H1 (cell line): ENCODE measurements at regions not wholly inside any gene's neighbourhood (a gene's known extent, or its start where the extent isn't known, plus 50 kb on each side); places are given as distances from the start of the nearest gene placed in this dataset.

Source experiments
- CTCF ChIA-PET: fragments of 300-600 bp; sonication (Branson Sonifier 250); formaldehyde crosslinking; loops from one replicate; lab custom pipeline; 2021; ENCODE audit not compliant: partially characterized antibody; lab: Charles Lee
- POLR2A ChIA-PET: fragments of 300-600 bp; sonication (Branson Sonifier 250); formaldehyde crosslinking; loops from one replicate; lab custom pipeline; 2021; ENCODE audit warnings: inconsistent platforms; ENCODE audit not compliant: partially characterized antibody; lab: Charles Lee
- DNase-seq, 2 experiments: peaks; one replicate each; pipeline versions ENCODE4 v3.0.0 to v3.0.0-alpha.2; 2010 to 2022; ENCODE audit warnings: low spot score in 2 of 2, low read depth in 1 of 2, mixed read lengths in 1 of 2
- FAIRE-seq: peaks from 2 replicates; lab custom pipeline; 2011; peaks lifted over from hg19 to GRCh38; lab: Jason Lieb, UNC
- H2AFZ ChIP-seq: 2 replicates; pipeline ENCODE4 v1.8.1; 2012; ENCODE audit warnings: low read length, inconsistent platforms
- H2AK5ac ChIP-seq: 2 replicates; pipeline ENCODE4 v1.6.1; 2013; ENCODE audit warnings: low read depth, low read length
- H2BK120ac ChIP-seq: replicated peaks from 2 replicates; pipeline ENCODE3; 2013; ENCODE audit warnings: low read depth, low read length, inconsistent platforms
- H2BK12ac ChIP-seq: 2 replicates; pipeline ENCODE4 v1.6.1; 2013; ENCODE audit warnings: low read depth, low read length
- H2BK15ac ChIP-seq: 2 replicates; pipeline ENCODE4 v1.6.1; 2013; ENCODE audit warnings: low read length
- H2BK20ac ChIP-seq: 2 replicates; pipeline ENCODE4 v1.6.1; 2013; ENCODE audit warnings: low read length
- H2BK5ac ChIP-seq: 2 replicates; pipeline ENCODE4 v1.6.1; 2013; ENCODE audit warnings: low read depth, low read length
- H3K14ac ChIP-seq: 2 replicates; pipeline ENCODE4 v1.6.1; 2013; ENCODE audit warnings: inconsistent platforms; ENCODE audit not compliant: insufficient read length
- H3K18ac ChIP-seq: 2 replicates; pipeline ENCODE4 v1.6.1; 2013; ENCODE audit warnings: low read length; ENCODE audit errors: extremely low read depth
- H3K23ac ChIP-seq: 2 replicates; pipeline ENCODE4 v1.6.1; 2013; ENCODE audit warnings: inconsistent platforms; ENCODE audit not compliant: insufficient read length
- H3K23me2 ChIP-seq: 2 replicates; pipeline ENCODE4 v1.6.1; 2013; ENCODE audit warnings: low read depth, low read length
- H3K27ac ChIP-seq: 2 replicates; pipeline ENCODE4 v1.6.1; 2011; ENCODE audit warnings: low read depth, low read length, inconsistent platforms
- H3K27me3 ChIP-seq, 4 experiments: replicated peaks in 1 of 4; 1 replicate in 1 of 4; 2 replicates in 3 of 4; pipeline versions ENCODE4 v1.6.1 to v1.8.1; 2011 to 2013; ENCODE audit warnings: low read length in 3 of 4, mild to moderate bottlenecking in 3 of 4, inconsistent platforms in 2 of 4, mixed read lengths in 2 of 4, moderate library complexity in 1 of 4; ENCODE audit not compliant: control insufficient read depth in 3 of 4, insufficient read depth in 3 of 4; ENCODE audit errors: extremely low read depth in 1 of 4
- H3K36me3 ChIP-seq, 4 experiments: 2 replicates each; pipeline versions ENCODE4 v1.6.1 to v1.8.1; 2011 to 2013; ENCODE audit warnings: mild to moderate bottlenecking in 4 of 4, low read length in 3 of 4, moderate library complexity in 2 of 4, control low read depth in 1 of 4, inconsistent platforms in 1 of 4; ENCODE audit not compliant: insufficient read depth in 4 of 4, control insufficient read depth in 2 of 4
- H3K4ac ChIP-seq: replicated peaks from 2 replicates; pipeline ENCODE3; 2013; ENCODE audit warnings: low read length, low read depth, mixed read lengths, inconsistent platforms; ENCODE audit not compliant: insufficient read length
- H3K4me1 ChIP-seq, 4 experiments: replicated peaks in 1 of 4; 1 replicate in 1 of 4; 2 replicates in 3 of 4; pipeline versions ENCODE4 v1.6.1 to v1.8.1; 2011 to 2013; ENCODE audit warnings: low read length in 3 of 4, inconsistent platforms in 2 of 4, mixed read lengths in 1 of 4; ENCODE audit not compliant: insufficient read depth in 4 of 4, control insufficient read depth in 3 of 4
- H3K4me2 ChIP-seq, 2 experiments: 2 replicates each; pipeline versions ENCODE4 v1.6.1 to v1.8.1; 2011 to 2013; ENCODE audit warnings: low read depth in 2 of 2, low read length in 2 of 2, control low read depth in 1 of 2, inconsistent platforms in 1 of 2, mild to moderate bottlenecking in 1 of 2; ENCODE audit not compliant: insufficient read depth in 1 of 2
- H3K4me3 ChIP-seq, 4 experiments: fragments of 200-600, 300-600 bp in 1 of 4; sonication (generic), shearing (Covaris generic), sonication (Bioruptor Twin) in 1 of 4; 2 replicates each; pipeline versions ENCODE4 v1.5.1 to v1.8.1; 2011 to 2016; ENCODE audit warnings: low read length in 4 of 4, low read depth in 3 of 4, control low read depth in 2 of 4, inconsistent platforms in 2 of 4, mild to moderate bottlenecking in 2 of 4, mixed read lengths in 1 of 4, moderate library complexity in 1 of 4; ENCODE audit not compliant: insufficient read depth in 2 of 4; ENCODE audit errors: extremely low read depth in 1 of 4
- H3K56ac ChIP-seq: replicated peaks from 2 replicates; pipeline ENCODE3; 2013; ENCODE audit warnings: low read depth, mild to moderate bottlenecking, mixed read lengths, low read length, inconsistent platforms; ENCODE audit not compliant: insufficient read length
- H3K79me1 ChIP-seq: 2 replicates; pipeline ENCODE4 v1.6.1; 2013; ENCODE audit warnings: low read depth, low read length, control low read depth
- H3K79me2 ChIP-seq, 2 experiments: 2 replicates each; pipeline versions ENCODE4 v1.6.1 to v1.8.1; 2012 to 2013; ENCODE audit warnings: low read length in 2 of 2, mild to moderate bottlenecking in 2 of 2, inconsistent platforms in 1 of 2; ENCODE audit not compliant: insufficient read depth in 2 of 2, control insufficient read depth in 1 of 2
- H3K9ac ChIP-seq, 4 experiments: replicated peaks in 1 of 4; 1 replicate in 1 of 4; 2 replicates in 3 of 4; pipeline versions ENCODE4 v1.6.1 to v1.8.1; 2011 to 2013; ENCODE audit warnings: low read depth in 3 of 4, low read length in 3 of 4, control low read depth in 2 of 4, mild to moderate bottlenecking in 2 of 4, moderate library complexity in 2 of 4, inconsistent platforms in 1 of 4; ENCODE audit errors: extremely low read depth in 1 of 4
- H3K9me3 ChIP-seq, 2 experiments: 2 replicates each; pipeline versions ENCODE4 v1.6.1 to v1.8.1; 2012 to 2013; ENCODE audit warnings: mild to moderate bottlenecking in 2 of 2, moderate library complexity in 2 of 2, control low read depth in 1 of 2, inconsistent platforms in 1 of 2, low read depth in 1 of 2, low read length in 1 of 2, mixed read lengths in 1 of 2; ENCODE audit not compliant: insufficient read depth in 2 of 2
- H4K20me1 ChIP-seq, 2 experiments: replicated peaks in 1 of 2; 2 replicates each; pipeline versions ENCODE3 to v1.8.1; 2011 to 2013; ENCODE audit warnings: inconsistent platforms in 2 of 2, low read length in 2 of 2, mild to moderate bottlenecking in 1 of 2; ENCODE audit not compliant: insufficient read depth in 2 of 2, control insufficient read depth in 1 of 2
- H4K5ac ChIP-seq: 2 replicates; pipeline ENCODE4 v1.6.1; 2013; ENCODE audit warnings: low read length, low read depth, mixed read lengths, inconsistent platforms; ENCODE audit not compliant: insufficient read length
- H4K8ac ChIP-seq: 2 replicates; pipeline ENCODE4 v1.8.0; 2013; ENCODE audit warnings: mild to moderate bottlenecking, moderate library complexity, low read length, inconsistent platforms; ENCODE audit not compliant: insufficient read depth; ENCODE audit errors: extremely low read depth
- H4K91ac ChIP-seq: replicated peaks from 2 replicates; pipeline ENCODE3; 2013; ENCODE audit warnings: low read length, mixed read lengths, inconsistent platforms; ENCODE audit not compliant: insufficient read length
- HDAC6 ChIP-seq: IDR thresholded peaks from one replicate; pipeline ENCODE4 v1.7.1; 2012; ENCODE audit warnings: low read depth, mild to moderate bottlenecking, inconsistent platforms, low read length, moderate library complexity
- RAD21 ChIP-seq, 2 experiments: IDR thresholded peaks in 1 of 2; conservative IDR thresholded peaks in 1 of 2; 2 replicates each; pipeline ENCODE4 v1.6.1; 2011; ENCODE audit warnings: low read depth in 2 of 2, low read length in 2 of 2, improper control_type of control experiment in 1 of 2, inconsistent platforms in 1 of 2, mild to moderate bottlenecking in 1 of 2, moderate library complexity in 1 of 2
- RFX5 ChIP-seq: IDR thresholded peaks from 2 replicates; pipeline ENCODE4 v1.6.1; 2011; ENCODE audit warnings: low read depth, low read length, improper control_type of control experiment, borderline replicate concordance
- SIX5 ChIP-seq: IDR thresholded peaks from 2 replicates; pipeline ENCODE4 v1.6.1; 2011; ENCODE audit warnings: mild to moderate bottlenecking, low read depth, low read length
- SRF ChIP-seq: IDR thresholded peaks from 2 replicates; pipeline ENCODE4 v1.6.1; 2011; ENCODE audit warnings: mild to moderate bottlenecking, low read depth, low read length, moderate library complexity
- WGBS, 2 experiments: shearing (Covaris generic) in 1 of 2; methylation state at CpG; one replicate each; pipeline versions ENCODE4 v1.1.6 to v1.1.7; 2013 to 2015; ENCODE audit warnings: low lambda C conversion rate in 2 of 2, mixed read lengths in 2 of 2, inconsistent platforms in 1 of 2, low coverage in 1 of 2, missing lambda C conversion rate in 1 of 2; ENCODE audit not compliant: insufficient replicate concordance in 2 of 2, insufficient coverage in 1 of 2, insufficient read length in 1 of 2; ENCODE audit errors: extremely low coverage in 1 of 2, missing lambda C conversion rate in 1 of 2; 5-methylcytosine and 5-hydroxymethylcytosine counted together

DNA sequence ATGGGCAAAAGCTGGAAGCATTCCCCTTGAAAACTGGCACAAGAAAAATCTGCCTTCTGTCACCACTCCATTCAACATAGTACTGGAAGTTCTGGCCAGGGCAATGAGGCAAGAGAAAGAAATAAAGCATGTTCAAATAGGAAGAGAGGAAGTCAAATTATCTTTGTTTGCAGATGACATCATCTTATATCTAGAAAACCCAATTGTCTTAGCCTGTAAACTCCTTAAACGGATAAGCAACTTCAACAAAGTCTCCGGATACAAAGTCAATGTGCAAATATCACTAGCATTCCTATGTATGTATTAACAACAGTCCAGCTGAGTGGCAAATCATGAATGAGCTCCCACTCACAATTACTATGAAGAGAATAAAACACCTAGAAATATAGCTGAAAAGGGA lies 1579.3 kb downstream of the SUCLG1 start:
- Histone ChIP-seq H3K18ac (no peak overlapping the region), H3K79me2 (no peaks in the 10 kb centered on the region), H4K5ac (no peak overlapping the region), H3K9ac (no peak overlapping the region), H4K91ac (no peak overlapping the region), H2BK15ac (no peak overlapping the region), H3K9me3 (no peaks in the 10 kb centered on the region), H4K20me1 (no peaks in the 10 kb centered on the region), H2AK5ac (no peak overlapping the region), H2BK120ac (no peak overlapping the region), H3K4ac (no peak overlapping the region), H3K14ac (no peak overlapping the region), H2BK12ac (no peak overlapping the region), H2BK20ac (no peak overlapping the region), H3K27me3 (no peaks in the 10 kb centered on the region), H2BK5ac (no peak overlapping the region), H3K4me3 (no peak overlapping the region), H4K8ac (no peak overlapping the region), H3K23me2 (no peaks in the 10 kb centered on the region), H3K56ac (no peak overlapping the region), H3K4me1 (no peaks in the 10 kb centered on the region), H3K4me2 (no peak overlapping the region), H3K23ac (no peak overlapping the region), H3K36me3 (no peaks in the 10 kb centered on the region; a peak in 1 of 8 replicates), H2AFZ (no peak overlapping the region)
- FAIRE-seq (no peak), DNase-seq (no peak)
- 85% methylated on average over 2 of the region's 2 CpGs; no CpG with 5 or more reads in 1 of the 2 experiments for WGBS, 2 experiments
- POLR2A ChIA-PET, result no interaction called here
- CTCF ChIA-PET, result no interaction called here
- TF ChIP-seq RAD21 (IDR thresholded peaks at IDR 0.05 in 1 of 2, conservative IDR thresholded peaks at IDR 0.05 in 1 of 2; ENCODE audit: low read depth in 2 of 2, low read length in 2 of 2) (no peak), RFX5 (no peak), SRF (no peak), HDAC6 (no peak), SIX5 (no peak)
- TF ChIP-seq, all 59 proteins: peak for 0
- Histone ChIP-seq H3K27ac (no peak overlapping the region), H3K79me1 (no peaks in the 10 kb centered on the region)
